ENCODE measurements at regions not wholly inside any gene's neighbourhood (a gene's known extent, or its start where the extent isn't known, plus 50 kb on each side); places are given as distances from the start of the nearest gene placed in this dataset.

DNA sequence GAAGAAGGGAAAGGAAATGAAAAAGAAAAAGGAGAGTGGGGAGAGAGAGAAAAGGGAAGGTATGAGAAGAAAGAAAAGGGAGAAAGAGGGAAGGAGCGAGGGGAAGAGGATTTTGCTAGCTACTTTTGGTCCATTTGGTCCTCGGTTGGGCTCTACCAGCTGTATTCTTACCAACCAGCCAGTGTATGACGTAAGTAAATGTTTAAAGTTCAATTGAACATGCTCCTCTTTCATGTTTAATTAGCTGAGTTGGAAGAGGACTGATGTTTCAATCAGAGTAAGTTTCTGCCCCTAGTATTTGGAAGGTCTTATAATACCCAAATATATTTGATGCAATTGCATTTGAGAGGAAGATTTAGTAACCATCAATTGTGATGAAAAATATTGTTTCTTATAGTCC lies 424.0 kb upstream of the CXorf51B start:
- CTCF ChIA-PET (ENCODE audit: partially characterized antibody): no interaction called here
- Histone ChIP-seq H3K4ac (replicated peaks; ENCODE audit: insufficient read length, low read depth, low read length) (no peak overlapping the region), H3K56ac (replicated peaks; ENCODE audit: insufficient read length, low read depth, low read length) (no peak overlapping the region), H3K4me3 (ENCODE audit: extremely low read depth in 1 of 4, insufficient read depth in 2 of 4, low read depth in 3 of 4, low read length in 4 of 4) (no peak overlapping the region), H3K4me1 (replicated peaks in 1 of 4; ENCODE audit: control insufficient read depth in 3 of 4, insufficient read depth in 4 of 4, low read length in 3 of 4) (no peaks in the 10 kb centered on the region), H3K14ac (ENCODE audit: insufficient read length) (no peak overlapping the region), H3K23me2 (ENCODE audit: low read depth, low read length) (no peaks in the 10 kb centered on the region), H3K27ac (ENCODE audit: low read depth, low read length) (no peak overlapping the region), H3K79me1 (ENCODE audit: low read depth, low read length) (no peaks in the 10 kb centered on the region), H2BK15ac (ENCODE audit: low read length) (no peak overlapping the region), H4K8ac (ENCODE audit: extremely low read depth, insufficient read depth, low read length) (no peak overlapping the region), H3K79me2 (ENCODE audit: control insufficient read depth in 1 of 2, insufficient read depth in 2 of 2, low read length in 2 of 2) (no peaks in the 10 kb centered on the region), H3K9me3 (ENCODE audit: insufficient read depth in 2 of 2, low read depth in 1 of 2, low read length in 1 of 2) (no peaks in the 10 kb centered on the region), H2BK5ac (ENCODE audit: low read depth, low read length) (no peak overlapping the region), H2AFZ (ENCODE audit: low read length) (no peak overlapping the region), H2BK12ac (ENCODE audit: low read depth, low read length) (no peak overlapping the region), H2BK120ac (replicated peaks; ENCODE audit: low read depth, low read length) (no peak overlapping the region), H3K27me3 (replicated peaks in 1 of 4; ENCODE audit: control insufficient read depth in 3 of 4, extremely low read depth in 1 of 4, insufficient read depth in 3 of 4, low read length in 3 of 4) (no peaks in the 10 kb centered on the region), H3K4me2 (ENCODE audit: insufficient read depth in 1 of 2, low read depth in 2 of 2, low read length in 2 of 2) (no peak overlapping the region), H3K23ac (ENCODE audit: insufficient read length) (no peak overlapping the region), H4K5ac (ENCODE audit: insufficient read length, low read depth, low read length) (no peak overlapping the region), H2BK20ac (ENCODE audit: low read length) (no peak overlapping the region), H2AK5ac (ENCODE audit: low read depth, low read length) (no peak overlapping the region), H4K20me1 (replicated peaks in 1 of 2; ENCODE audit: control insufficient read depth in 1 of 2, insufficient read depth in 2 of 2, low read length in 2 of 2) (no peaks in the 10 kb centered on the region), H3K18ac (ENCODE audit: extremely low read depth, low read length) (no peak overlapping the region), H3K9ac (replicated peaks in 1 of 4; ENCODE audit: extremely low read depth in 1 of 4, low read depth in 3 of 4, low read length in 3 of 4) (no peak overlapping the region), H4K91ac (replicated peaks; ENCODE audit: insufficient read length, low read length) (no peak overlapping the region), H3K36me3 (ENCODE audit: control insufficient read depth in 2 of 4, insufficient read depth in 4 of 4, low read length in 3 of 4) (no peaks in the 10 kb centered on the region)
- TF ChIP-seq TEAD4 (IDR thresholded peaks at IDR 0.05; ENCODE audit: low read depth, low read length): no peak
- no peak for TF ChIP-seq EP300 (IDR thresholded peaks at IDR 0.05; ENCODE audit: borderline replicate concordance in 1 of 2, low read depth in 2 of 2, low read length in 2 of 2)
- no peak for TF ChIP-seq MAFK (IDR thresholded peaks at IDR 0.05; ENCODE audit: low read depth, low read length)
- no peak for TF ChIP-seq GABPA (IDR thresholded peaks at IDR 0.05; ENCODE audit: borderline replicate concordance, insufficient read depth, low read length)
- TF ChIP-seq NANOG (IDR thresholded peaks at IDR 0.05; ENCODE audit: insufficient read depth, low read depth, low read length, poor library complexity, severe bottlenecking): no peak
- no peak for TF ChIP-seq TBP (IDR thresholded peaks at IDR 0.05; ENCODE audit: low read depth, low read length)
- TF ChIP-seq, protein P1, sequence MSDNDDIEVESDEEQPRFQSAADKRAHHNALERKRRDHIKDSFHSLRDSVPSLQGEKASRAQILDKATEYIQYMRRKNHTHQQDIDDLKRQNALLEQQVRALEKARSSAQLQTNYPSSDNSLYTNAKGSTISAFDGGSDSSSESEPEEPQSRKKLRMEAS (IDR thresholded peaks at IDR 0.05): no peak
- no peak for TF ChIP-seq FOSL1 (IDR thresholded peaks at IDR 0.05; ENCODE audit: insufficient read depth, low read depth, low read length)
- TF ChIP-seq, protein P2, sequence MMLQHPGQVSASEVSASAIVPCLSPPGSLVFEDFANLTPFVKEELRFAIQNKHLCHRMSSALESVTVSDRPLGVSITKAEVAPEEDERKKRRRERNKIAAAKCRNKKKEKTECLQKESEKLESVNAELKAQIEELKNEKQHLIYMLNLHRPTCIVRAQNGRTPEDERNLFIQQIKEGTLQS (IDR thresholded peaks at IDR 0.05; ENCODE audit: insufficient read depth, low read depth, low read length): no peak
- WGBS, 2 experiments (ENCODE audit: extremely low coverage in 1 of 2, insufficient coverage in 1 of 2, insufficient read length in 1 of 2, insufficient replicate concordance in 2 of 2, low coverage in 1 of 2, low lambda C conversion rate in 2 of 2, missing lambda C conversion rate in 1 of 2): 59 to 100% methylated on average over 1 to 2 of the region's 3 CpGs
- DNase-seq (ENCODE audit: low read depth in 1 of 2, low spot score in 2 of 2) (no peak), FAIRE-seq (no peak)
- POLR2A ChIA-PET (ENCODE audit: partially characterized antibody): no interaction called here

Measured in H1 (cell line).